ENCODE measurements at regions not wholly inside any gene's neighbourhood (a gene's known extent, or its start where the extent isn't known, plus 50 kb on each side); places are given as distances from the start of the nearest gene placed in this dataset.
A peak's percentile ranks its signal among the peaks of the same experiment; 100 is the strongest.
"Not testable (repeated sequence)": the region's sequence is repeated elsewhere in the genome, so short reads cannot be mapped to it uniquely, and the experiment has no call there.

- H3K4me3 ChIP-seq = no peak overlapping the region
- TF ChIP-seq EZH2 (IDR thresholded peaks at IDR 0.05) (no peak), FOXP2 (optimal IDR thresholded peaks at IDR 0.05; ENCODE audit: control extremely low read depth, extremely low read length, insufficient read depth) (no peak), POLR2AphosphoS5 (IDR thresholded peaks at IDR 0.05; ENCODE audit: borderline replicate concordance, low read depth, low read length) (no peak)
These were observed 102.7 kb upstream of the PBX1 start for GRCh38 chr1:164456272-164456671.

GRCh38 chr1:164459176-164459575, 99.8 kb upstream of the PBX1 start:
- not testable (repeated sequence) for H3K9ac ChIP-seq (ENCODE audit: insufficient read length); H3K4me3 ChIP-seq; H3K36me3 ChIP-seq (ENCODE audit: insufficient read depth, low read length); DNase-seq (ENCODE audit: low read depth, low spot score); H3K27ac ChIP-seq; H3K9me3 ChIP-seq (ENCODE audit: low read depth, low read length)

More at GRCh38 chr1:164456272-164456671, 102.7 kb upstream of the PBX1 start:
- 0 out of 2 replicates have a peak, but pooled peaks cover 8% of the 10 kb centered on the region for H3K9me3 ChIP-seq (ENCODE audit: low read depth, low read length)
- no peak overlapping the region for H3K27ac ChIP-seq
- no peaks in the 10 kb centered on the region for H3K36me3 ChIP-seq (ENCODE audit: insufficient read depth, low read length)
- H3K9ac ChIP-seq (ENCODE audit: insufficient read length) = no peak overlapping the region
- no peak for DNase-seq (ENCODE audit: low read depth, low spot score)

GRCh38 chr1:164466001-164466421, 93.0 kb upstream of the PBX1 start:
- no peak overlapping the region for H3K4me3 ChIP-seq
- TF ChIP-seq EZH2 (IDR thresholded peaks at IDR 0.05) = no peak
- TF ChIP-seq FOXP2 (optimal IDR thresholded peaks at IDR 0.05; ENCODE audit: control extremely low read depth, extremely low read length, insufficient read depth) = no peak
- TF ChIP-seq POLR2AphosphoS5 (IDR thresholded peaks at IDR 0.05; ENCODE audit: borderline replicate concordance, low read depth, low read length) = no peak
- no peak overlapping the region; the same call in 1 of the 2 replicates for H3K27ac ChIP-seq
- H3K9ac ChIP-seq (ENCODE audit: insufficient read length) = no peak overlapping the region
- DNase-seq (ENCODE audit: low read depth, low spot score) = peak; percentile 42
- no peaks in the 10 kb centered on the region for H3K36me3 ChIP-seq (ENCODE audit: insufficient read depth, low read length)
- H3K9me3 ChIP-seq (ENCODE audit: low read depth, low read length) = no peaks in the 10 kb centered on the region

- Histone ChIP-seq H3K4me3 (no peak overlapping the region), H3K36me3 (ENCODE audit: insufficient read depth, low read length) (no peaks in the 10 kb centered on the region), H3K27ac (no peak overlapping the region; the same call in 1 of the 2 replicates), H3K9me3 (ENCODE audit: low read depth, low read length) (no peaks in the 10 kb centered on the region), H3K9ac (ENCODE audit: insufficient read length) (no peak overlapping the region)
- no peak for DNase-seq (ENCODE audit: low read depth, low spot score)
- TF ChIP-seq FOXP2 (optimal IDR thresholded peaks at IDR 0.05; ENCODE audit: control extremely low read depth, extremely low read length, insufficient read depth) = no peak
- TF ChIP-seq POLR2AphosphoS5 (IDR thresholded peaks at IDR 0.05; ENCODE audit: borderline replicate concordance, low read depth, low read length) = no peak
- TF ChIP-seq EZH2 (IDR thresholded peaks at IDR 0.05) = no peak
These were observed 92.6 kb upstream of the PBX1 start for GRCh38 chr1:164466429-164466828.

- Histone ChIP-seq H3K9ac (ENCODE audit: insufficient read length) (no peak overlapping the region), H3K27ac (no peak overlapping the region), H3K36me3 (ENCODE audit: insufficient read depth, low read length) (no peaks in the 10 kb centered on the region), H3K9me3 (ENCODE audit: low read depth, low read length) (no peaks in the 10 kb centered on the region), H3K4me3 (no peak overlapping the region)
- DNase-seq (ENCODE audit: low read depth, low spot score) = no peak
- TF ChIP-seq EZH2 (IDR thresholded peaks at IDR 0.05) (no peak), FOXP2 (optimal IDR thresholded peaks at IDR 0.05; ENCODE audit: control extremely low read depth, extremely low read length, insufficient read depth) (no peak), POLR2AphosphoS5 (IDR thresholded peaks at IDR 0.05; ENCODE audit: borderline replicate concordance, low read depth, low read length) (no peak)
These were observed 88.0 kb upstream of the PBX1 start for GRCh38 chr1:164470996-164471395.

- Histone ChIP-seq H3K9me3 (ENCODE audit: low read depth, low read length) (no peaks in the 10 kb centered on the region), H3K36me3 (ENCODE audit: insufficient read depth, low read length) (no peaks in the 10 kb centered on the region), H3K4me3 (no peak overlapping the region), H3K27ac (no peak overlapping the region), H3K9ac (ENCODE audit: insufficient read length) (no peak overlapping the region)
- TF ChIP-seq EZH2 (IDR thresholded peaks at IDR 0.05) = no peak
- no peak for TF ChIP-seq POLR2AphosphoS5 (IDR thresholded peaks at IDR 0.05; ENCODE audit: borderline replicate concordance, low read depth, low read length)
- TF ChIP-seq FOXP2 (optimal IDR thresholded peaks at IDR 0.05; ENCODE audit: control extremely low read depth, extremely low read length, insufficient read depth) = no peak
- DNase-seq (ENCODE audit: low read depth, low spot score) = no peak
These were observed 86.1 kb upstream of the PBX1 start for GRCh38 chr1:164472841-164473240.

GRCh38 chr1:164473544-164473943, 85.4 kb upstream of the PBX1 start:
- Histone ChIP-seq H3K4me3 (no peak overlapping the region), H3K9me3 (ENCODE audit: low read depth, low read length) (no peaks in the 10 kb centered on the region), H3K27ac (no peak overlapping the region), H3K36me3 (ENCODE audit: insufficient read depth, low read length) (no peaks in the 10 kb centered on the region), H3K9ac (ENCODE audit: insufficient read length) (no peak overlapping the region)
- TF ChIP-seq FOXP2 (optimal IDR thresholded peaks at IDR 0.05; ENCODE audit: control extremely low read depth, extremely low read length, insufficient read depth) = no peak
- no peak for TF ChIP-seq EZH2 (IDR thresholded peaks at IDR 0.05)
- no peak for TF ChIP-seq POLR2AphosphoS5 (IDR thresholded peaks at IDR 0.05; ENCODE audit: borderline replicate concordance, low read depth, low read length)
- no peak for DNase-seq (ENCODE audit: low read depth, low spot score)

- no peak overlapping the region for H3K9ac ChIP-seq (ENCODE audit: insufficient read length)
- no peaks in the 10 kb centered on the region for H3K36me3 ChIP-seq (ENCODE audit: insufficient read depth, low read length)
- no peak for DNase-seq (ENCODE audit: low read depth, low spot score)
- TF ChIP-seq EZH2 (IDR thresholded peaks at IDR 0.05) (no peak), FOXP2 (optimal IDR thresholded peaks at IDR 0.05; ENCODE audit: control extremely low read depth, extremely low read length, insufficient read depth) (no peak), POLR2AphosphoS5 (IDR thresholded peaks at IDR 0.05; ENCODE audit: borderline replicate concordance, low read depth, low read length) (no peak)
- H3K27ac ChIP-seq = no peak overlapping the region
- H3K9me3 ChIP-seq (ENCODE audit: low read depth, low read length) = no peaks in the 10 kb centered on the region
- no peak overlapping the region for H3K4me3 ChIP-seq
These were observed 83.2 kb upstream of the PBX1 start for GRCh38 chr1:164475834-164476233.

- TF ChIP-seq POLR2AphosphoS5 (IDR thresholded peaks at IDR 0.05; ENCODE audit: borderline replicate concordance, low read depth, low read length) = no peak
- H3K27ac ChIP-seq = no peak overlapping the region
- H3K4me3 ChIP-seq = no peak overlapping the region
- no peak for DNase-seq (ENCODE audit: low read depth, low spot score)
- no peaks in the 10 kb centered on the region for H3K9me3 ChIP-seq (ENCODE audit: low read depth, low read length)
- H3K9ac ChIP-seq (ENCODE audit: insufficient read length) = no peak overlapping the region
- no peaks in the 10 kb centered on the region for H3K36me3 ChIP-seq (ENCODE audit: insufficient read depth, low read length)
These were observed 81.6 kb upstream of the PBX1 start for GRCh38 chr1:164477343-164477742.
